Activated CD4-positive, alpha-beta T cell treated with anti-CD3 and anti-CD28 coated beads, Interleukin-2, Interleukin-6, amounts not matched to agents 100 ng/mL and 50 ng/mL, durations not matched to agents 16 hours and 8 hours (primary cell): ENCODE measurements at regions not wholly inside any gene's neighbourhood (a gene's known extent, or its start where the extent isn't known, plus 50 kb on each side); places are given as distances from the start of the nearest gene placed in this dataset.

ENCODE experiments used
- DNase-seq: peaks from one replicate; pipeline ENCODE4 v3.0.0-alpha.2; 2020

- DNase-seq, result no peak
These were observed 956.7 kb upstream of the SEL1L start for GRCh38 chr14:82490397-82490796.

DNA sequence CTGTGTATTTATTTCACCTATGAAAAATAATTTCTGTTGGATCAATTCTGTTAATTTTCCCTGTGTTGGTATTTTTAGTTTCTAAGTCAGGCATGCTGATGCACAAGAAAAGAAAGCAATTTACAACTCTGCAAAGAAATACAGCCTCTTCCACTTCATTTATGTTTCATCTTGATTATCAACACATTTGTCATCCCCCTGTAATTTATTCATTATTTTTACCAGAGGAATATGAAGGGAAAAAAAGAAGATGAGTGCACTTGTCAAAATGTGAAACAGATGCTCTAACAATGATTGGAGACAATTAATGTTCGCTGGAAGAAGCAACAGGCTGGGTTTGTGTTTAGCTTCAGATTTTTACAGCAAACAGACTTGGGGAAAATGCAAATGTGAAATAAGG, 958.5 kb upstream of the SEL1L start:
- no peak for DNase-seq

DNA sequence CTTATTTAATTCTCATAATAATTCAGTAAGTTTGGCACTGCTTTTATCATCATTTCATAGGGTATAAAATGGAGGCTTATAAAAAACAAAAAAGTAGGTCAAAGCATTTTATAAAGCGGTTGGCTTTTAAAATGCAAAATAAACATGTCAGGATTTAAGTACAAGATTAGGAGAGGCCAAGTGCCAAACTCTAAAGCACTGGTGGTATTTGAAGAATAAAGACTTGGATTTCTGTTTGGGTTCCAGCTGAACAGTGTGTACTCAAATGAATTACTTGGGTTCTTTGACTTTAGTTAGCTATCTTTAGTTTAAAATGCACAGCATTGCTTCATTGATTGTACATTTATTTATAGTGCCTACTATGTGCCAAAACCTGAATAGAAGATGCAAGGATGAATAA, 966.6 kb upstream of the SEL1L start:
- no peak for DNase-seq

DNA sequence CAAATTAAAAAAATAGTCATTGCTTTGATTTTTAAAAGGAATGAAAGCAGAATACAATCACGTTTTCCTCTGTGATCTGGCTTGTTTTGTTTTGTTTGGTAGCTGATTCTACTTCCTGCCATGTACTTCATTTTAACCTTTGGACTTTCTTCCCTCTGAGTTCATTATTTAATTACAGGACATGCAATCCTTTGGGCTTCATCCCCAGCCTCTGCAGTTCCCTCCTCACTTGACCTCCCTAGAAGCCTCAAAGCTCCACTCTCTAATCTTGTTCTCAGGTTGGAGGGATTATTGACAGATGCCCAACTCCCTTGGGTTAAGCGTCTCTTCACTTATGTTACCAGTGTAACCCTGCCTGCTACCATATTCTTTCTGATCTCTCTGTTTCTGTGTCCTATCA, 967.9 kb upstream of the SEL1L start:
- DNase-seq, result no peak

GRCh38 chr14:82502043-82502442, 968.4 kb upstream of the SEL1L start:
- no peak for DNase-seq

DNA sequence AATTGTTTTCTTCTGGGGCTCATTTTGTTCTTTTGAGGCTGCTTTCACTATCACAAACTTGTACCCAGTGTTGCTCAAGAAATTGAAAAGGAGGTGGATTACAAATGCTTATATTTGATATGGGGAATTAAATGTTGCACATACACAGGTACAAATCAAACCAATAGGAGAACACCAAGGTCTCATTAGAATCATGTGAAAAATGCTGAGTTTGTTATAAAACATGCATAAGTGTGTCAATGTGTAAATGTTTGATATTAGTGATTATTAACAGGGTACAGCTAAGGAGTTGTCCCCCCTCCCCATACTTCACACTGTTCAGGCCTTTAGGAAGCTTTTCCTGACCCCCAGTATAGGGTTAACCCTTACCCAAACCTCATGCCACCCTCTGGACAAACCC, 971.2 kb upstream of the SEL1L start:
- DNase-seq, result no peak

DNA sequence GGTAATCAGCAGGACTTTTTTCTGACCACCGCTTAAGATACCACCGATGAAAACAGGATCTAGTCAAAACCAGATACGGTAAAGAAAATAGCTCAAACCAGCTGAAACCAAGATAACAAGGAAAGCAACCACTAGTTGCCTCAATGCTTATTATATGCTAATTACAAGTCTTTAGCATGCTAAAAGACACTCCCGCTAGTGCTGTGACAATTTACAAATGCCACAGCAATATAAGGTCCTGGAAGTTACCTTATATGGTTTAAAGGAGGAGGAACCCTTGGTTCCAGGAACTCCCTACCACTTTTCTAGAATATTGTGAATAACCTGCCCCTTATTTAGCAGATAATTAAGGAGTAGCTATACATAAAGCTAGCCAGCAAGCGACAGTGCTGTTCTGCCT, 976.4 kb upstream of the SEL1L start:
- DNase-seq, result no peak

- DNase-seq, result no peak
These were observed 977.7 kb upstream of the SEL1L start for GRCh38 chr14:82511399-82511798.

DNA sequence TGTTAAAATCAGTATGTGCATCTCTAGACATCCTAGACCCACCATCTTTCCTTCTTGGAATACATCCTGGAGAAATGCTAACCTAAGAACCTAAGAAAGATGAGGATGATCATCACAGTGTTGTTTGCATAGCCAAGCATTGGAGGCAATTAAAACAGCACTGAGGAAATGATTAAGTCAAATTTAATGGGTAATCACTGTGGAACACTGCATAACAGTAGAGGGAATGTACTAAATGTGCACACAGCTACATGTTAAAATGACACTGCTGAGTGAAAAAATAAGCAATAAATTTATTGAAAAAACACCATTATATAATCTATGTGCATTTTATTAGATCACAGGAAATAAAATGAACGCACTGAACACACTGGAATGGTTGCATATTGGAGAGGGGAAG, 987.1 kb upstream of the SEL1L start:
- DNase-seq, result no peak

DNA sequence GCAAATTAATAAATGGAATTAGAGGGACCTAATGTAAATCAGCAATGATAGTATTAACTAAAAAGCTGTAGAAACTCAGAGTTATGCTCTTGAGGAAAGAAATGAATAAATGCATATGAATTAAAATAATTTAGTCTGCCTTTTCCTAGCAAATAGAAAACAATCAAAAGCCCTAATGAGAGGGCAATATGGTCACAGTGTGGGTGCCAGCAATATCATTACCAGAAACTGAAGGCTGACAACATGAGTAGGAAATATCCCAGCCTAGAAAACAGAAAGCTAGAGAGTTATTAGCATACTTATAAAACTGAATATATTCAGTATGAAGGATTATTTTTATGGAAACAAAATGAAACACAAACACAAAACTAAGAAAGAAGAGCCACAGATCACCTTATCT, 987.5 kb upstream of the SEL1L start:
- DNase-seq, result no peak

DNA sequence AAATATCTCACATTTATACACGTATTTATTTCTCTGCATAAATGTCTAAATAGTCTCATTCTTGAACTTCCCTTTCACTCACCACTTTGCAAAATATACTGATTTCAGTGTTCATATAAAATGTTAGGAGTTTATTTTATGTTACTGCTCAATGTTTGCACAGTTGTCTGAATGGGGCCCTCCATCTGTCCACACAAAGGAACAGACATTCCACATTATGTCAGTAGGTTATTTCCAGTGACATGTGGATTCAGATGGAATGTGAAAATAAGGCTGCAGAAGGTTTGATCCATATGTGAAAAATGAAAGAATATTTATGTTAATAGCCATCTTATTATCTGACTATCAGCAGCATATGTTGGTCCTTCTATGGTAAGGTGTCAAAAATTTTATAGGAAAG, 994.4 kb upstream of the SEL1L start:
- no peak for DNase-seq

- DNase-seq, result no peak
These were observed 999.7 kb upstream of the SEL1L start for GRCh38 chr14:82533351-82533750.

DNA sequence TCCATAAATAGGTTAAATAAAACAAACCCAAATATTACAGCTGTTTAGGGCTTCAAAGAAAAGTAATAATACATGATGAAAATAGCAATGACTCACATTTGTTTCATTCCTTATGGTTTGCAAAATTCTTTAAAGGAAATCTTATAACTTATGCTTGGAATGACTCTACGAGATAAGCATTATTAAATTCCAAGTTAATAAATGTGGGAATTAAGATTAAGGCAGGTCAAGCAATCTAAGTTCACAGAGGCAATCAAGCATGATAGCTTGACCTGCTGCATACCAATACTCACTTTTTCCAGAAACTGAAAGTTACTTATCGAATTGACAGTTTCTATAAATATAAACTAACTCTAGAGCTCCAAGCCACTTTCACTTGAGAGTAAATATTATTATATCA, 1002.9 kb upstream of the SEL1L start:
- DNase-seq, result no peak

DNA sequence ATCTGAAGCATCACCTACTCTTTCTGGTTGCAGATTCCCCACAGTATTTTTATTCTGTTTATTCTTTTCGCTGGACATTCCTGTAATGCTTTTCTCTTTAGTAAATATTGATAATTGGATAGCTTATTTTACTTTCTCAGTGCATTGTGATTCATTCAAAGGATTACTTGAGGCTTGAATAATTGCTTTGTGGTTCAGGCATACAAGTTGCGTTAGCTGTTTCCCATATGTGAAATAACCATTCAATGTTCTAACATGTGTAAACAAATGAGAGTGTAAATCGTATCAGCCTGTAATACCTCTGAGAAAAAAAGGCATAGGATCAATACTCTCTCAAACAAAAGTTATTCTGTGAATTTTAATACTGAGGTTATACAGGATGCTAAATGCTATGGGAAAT, 1004.2 kb upstream of the SEL1L start:
- DNase-seq, result no peak

GRCh38 chr14:82546401-82546800, 1012.7 kb upstream of the SEL1L start:
- no peak for DNase-seq

DNA sequence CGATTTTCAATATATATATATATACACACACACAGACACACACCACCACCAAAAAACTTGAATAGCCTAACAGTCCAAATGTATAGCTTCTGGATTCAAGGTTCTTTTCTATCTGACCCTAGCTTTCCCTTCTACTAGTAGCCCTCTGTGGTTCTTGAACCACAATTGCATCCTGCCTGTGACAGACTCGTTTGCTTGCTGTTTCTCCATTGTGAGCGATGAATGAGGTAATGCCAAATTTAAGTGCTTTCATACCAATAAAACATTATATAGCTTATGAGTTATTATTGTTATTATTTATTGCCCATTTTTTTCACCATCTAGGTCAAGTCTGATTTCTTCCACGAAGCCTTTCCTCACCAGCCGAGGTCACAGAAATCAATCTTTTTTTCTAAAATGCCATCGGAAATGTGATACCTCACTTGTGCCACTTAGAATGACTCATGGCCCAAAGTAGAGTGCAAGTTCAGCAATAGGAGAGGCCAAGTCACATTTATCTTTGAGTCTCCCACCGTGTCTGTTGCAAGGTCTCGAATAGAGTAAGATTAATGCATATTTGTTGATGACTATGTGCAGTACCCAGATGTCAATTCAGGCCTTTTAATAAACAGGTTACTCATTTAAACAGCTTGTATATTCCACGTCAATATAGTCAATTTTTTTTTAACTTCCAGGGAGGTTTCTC, 1015.8 kb upstream of the SEL1L start:
- DNase-seq, result no peak

DNA sequence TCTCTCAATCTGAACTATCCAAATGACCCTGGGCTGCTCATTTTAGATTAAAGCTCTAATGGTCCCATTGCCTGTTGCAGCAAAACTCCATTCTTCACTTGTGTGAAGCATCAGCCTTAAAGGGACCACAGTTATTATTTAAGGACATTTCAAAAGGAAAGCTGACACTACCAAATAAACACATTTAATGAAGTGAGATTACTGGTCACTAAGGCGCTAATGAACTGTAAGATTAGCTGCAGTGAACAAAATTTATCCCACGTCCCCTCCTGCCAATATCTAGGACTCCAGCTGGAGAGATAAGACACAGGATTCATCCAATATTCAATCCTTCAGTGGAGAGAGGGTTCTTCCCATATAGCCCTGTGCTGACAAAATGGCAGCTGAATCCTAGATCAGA, 1029.2 kb upstream of the SEL1L start:
- DNase-seq, result no peak

GRCh38 chr14:82565825-82566224, 1032.2 kb upstream of the SEL1L start:
- no peak for DNase-seq

DNA sequence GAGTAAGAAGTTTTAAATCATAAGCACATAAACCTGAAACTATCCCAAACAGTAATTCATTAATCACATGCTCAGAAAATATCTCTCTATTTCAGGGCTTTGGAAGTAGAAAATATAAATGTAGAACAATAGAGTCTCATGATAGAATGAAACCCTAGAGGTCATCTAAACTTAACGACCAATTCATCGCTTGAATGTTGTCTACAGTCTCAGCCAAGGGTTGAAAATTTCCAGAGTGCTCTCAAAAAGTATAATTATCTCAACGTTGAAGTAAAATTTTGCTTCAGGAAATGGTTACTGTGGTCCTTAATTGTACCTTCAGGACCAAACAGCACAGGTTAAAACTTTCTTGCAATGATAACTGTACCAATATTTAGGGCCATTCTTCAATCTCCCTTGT, 1053.6 kb upstream of the SEL1L start:
- DNase-seq, result no peak

DNA sequence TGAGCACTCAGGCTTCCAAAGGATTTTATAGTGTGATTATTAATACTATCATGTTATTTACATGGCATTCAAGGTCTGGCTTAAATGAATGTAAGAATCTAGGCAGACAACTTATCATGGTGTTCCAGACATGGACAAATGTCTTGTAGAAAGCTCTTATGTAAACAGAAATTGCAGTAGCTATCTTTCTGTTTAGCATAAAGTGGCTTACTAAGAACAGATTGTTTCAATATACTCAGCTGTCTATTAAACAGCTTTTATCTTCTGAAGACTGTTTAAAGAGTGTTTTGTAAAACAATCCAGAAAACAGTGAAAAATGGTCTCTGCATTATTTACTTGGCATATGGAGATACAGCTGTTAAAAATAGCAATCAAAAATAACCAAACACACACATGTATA, 1061.8 kb upstream of the SEL1L start:
- no peak for DNase-seq

- DNase-seq, result no peak
These were observed 1069.1 kb upstream of the SEL1L start for GRCh38 chr14:82602794-82603193.

GRCh38 chr14:82604819-82605218, 1071.2 kb upstream of the SEL1L start:
- DNase-seq, result no peak

DNA sequence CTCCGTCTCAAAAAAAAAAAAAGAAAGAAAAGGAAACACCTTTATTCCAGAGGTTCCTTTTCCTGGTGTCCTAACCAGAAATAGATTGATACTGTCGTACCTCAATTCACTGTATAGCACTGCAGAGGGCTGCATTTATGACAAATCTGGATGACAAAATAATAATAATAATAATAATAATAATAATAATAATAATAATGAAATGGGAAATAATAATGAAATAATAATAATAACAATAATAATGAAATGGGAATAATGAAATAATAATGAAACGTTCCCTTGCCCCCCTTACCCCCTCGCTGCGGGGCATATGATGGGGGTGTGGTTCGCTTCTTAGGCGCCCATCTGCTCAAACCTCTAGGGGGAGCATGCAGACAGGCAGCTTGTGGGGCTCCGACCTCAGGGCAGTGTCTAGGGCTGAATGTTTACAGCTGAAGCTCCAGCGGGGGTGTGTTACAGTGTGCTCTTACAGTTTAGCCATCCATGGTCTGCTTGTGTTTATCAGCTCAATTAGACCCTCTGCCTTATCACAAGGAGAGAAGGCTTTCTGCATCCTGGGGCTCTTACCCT, 1088.3 kb upstream of the SEL1L start:
- DNase-seq, result no peak

- no peak for DNase-seq
These were observed 1092.8 kb upstream of the SEL1L start for GRCh38 chr14:82626156-82627066.
